ENCODE measurements at regions not wholly inside any gene's neighbourhood (a gene's known extent, or its start where the extent isn't known, plus 50 kb on each side); places are given as distances from the start of the nearest gene placed in this dataset.

DNA sequence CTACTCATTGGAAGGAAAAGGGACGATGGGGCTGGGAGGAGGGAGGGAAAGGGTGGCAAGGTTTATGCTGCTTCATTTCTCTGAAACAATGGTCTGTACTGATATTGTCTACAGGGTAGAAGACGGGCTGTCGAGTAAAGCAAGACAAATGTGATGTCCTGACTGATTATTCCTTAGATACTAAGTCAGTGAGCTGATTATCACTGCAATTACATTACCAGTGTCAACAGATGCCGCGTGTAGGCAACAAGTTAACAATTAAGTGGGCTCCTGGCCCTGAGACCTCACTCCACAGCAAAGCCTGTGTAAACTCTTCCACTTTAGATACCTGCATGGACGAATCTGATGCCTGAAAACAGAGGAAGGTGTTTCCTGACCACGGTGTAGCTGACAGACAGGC is 602.8 kb downstream of the IRX1 start:
- Histone ChIP-seq H3K27me3 (replicated peaks; ENCODE audit: control insufficient read depth, insufficient read depth, low read length) (no peaks in the 10 kb centered on the region), H3K36me3 (ENCODE audit: control insufficient read depth, insufficient read depth, low read length) (no peaks in the 10 kb centered on the region), H3K4me3 (ENCODE audit: low read depth, low read length) (no peak overlapping the region), H3K4me1 (no peaks in the 10 kb centered on the region), H3K9me3 (no peaks in the 10 kb centered on the region)
- intact Hi-C loops (cut with micrococcal nuclease; ENCODE audit: unreplicated experiment), result no loop called here
- H3K4me3 Mint-ChIP-seq (ENCODE audit: unreplicated experiment), result no peak overlapping the region
- H3K27ac Mint-ChIP-seq (ENCODE audit: unreplicated experiment), result no peak overlapping the region
- ChIA-PET POLR2A (no interaction called here), CTCF (no interaction called here)
- no peaks in the 10 kb centered on the region for H3K4me1 Mint-ChIP-seq (ENCODE audit: low read depth, unreplicated experiment)
- H3K36me3 Mint-ChIP-seq (ENCODE audit: insufficient read depth, unreplicated experiment), result no peaks in the 10 kb centered on the region
- BruUV-seq (replicated peaks), result no TSS peak
- no peaks in the 10 kb centered on the region for H3K9me3 Mint-ChIP-seq (ENCODE audit: unreplicated experiment)
- no peaks in the 10 kb centered on the region for H3K27me3 Mint-ChIP-seq (ENCODE audit: insufficient read depth, unreplicated experiment)
- no peak for DNase-seq
- TF ChIP-seq, protein P1, sequence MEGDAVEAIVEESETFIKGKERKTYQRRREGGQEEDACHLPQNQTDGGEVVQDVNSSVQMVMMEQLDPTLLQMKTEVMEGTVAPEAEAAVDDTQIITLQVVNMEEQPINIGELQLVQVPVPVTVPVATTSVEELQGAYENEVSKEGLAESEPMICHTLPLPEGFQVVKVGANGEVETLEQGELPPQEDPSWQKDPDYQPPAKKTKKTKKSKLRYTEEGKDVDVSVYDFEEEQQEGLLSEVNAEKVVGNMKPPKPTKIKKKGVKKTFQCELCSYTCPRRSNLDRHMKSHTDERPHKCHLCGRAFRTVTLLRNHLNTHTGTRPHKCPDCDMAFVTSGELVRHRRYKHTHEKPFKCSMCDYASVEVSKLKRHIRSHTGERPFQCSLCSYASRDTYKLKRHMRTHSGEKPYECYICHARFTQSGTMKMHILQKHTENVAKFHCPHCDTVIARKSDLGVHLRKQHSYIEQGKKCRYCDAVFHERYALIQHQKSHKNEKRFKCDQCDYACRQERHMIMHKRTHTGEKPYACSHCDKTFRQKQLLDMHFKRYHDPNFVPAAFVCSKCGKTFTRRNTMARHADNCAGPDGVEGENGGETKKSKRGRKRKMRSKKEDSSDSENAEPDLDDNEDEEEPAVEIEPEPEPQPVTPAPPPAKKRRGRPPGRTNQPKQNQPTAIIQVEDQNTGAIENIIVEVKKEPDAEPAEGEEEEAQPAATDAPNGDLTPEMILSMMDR (IDR thresholded peaks at IDR 0.05; ENCODE audit: insufficient read depth in 1 of 2, low read depth in 1 of 2, low read length in 1 of 2, severe bottlenecking in 1 of 2, unreplicated experiment in 1 of 2), result no peak

DNA sequence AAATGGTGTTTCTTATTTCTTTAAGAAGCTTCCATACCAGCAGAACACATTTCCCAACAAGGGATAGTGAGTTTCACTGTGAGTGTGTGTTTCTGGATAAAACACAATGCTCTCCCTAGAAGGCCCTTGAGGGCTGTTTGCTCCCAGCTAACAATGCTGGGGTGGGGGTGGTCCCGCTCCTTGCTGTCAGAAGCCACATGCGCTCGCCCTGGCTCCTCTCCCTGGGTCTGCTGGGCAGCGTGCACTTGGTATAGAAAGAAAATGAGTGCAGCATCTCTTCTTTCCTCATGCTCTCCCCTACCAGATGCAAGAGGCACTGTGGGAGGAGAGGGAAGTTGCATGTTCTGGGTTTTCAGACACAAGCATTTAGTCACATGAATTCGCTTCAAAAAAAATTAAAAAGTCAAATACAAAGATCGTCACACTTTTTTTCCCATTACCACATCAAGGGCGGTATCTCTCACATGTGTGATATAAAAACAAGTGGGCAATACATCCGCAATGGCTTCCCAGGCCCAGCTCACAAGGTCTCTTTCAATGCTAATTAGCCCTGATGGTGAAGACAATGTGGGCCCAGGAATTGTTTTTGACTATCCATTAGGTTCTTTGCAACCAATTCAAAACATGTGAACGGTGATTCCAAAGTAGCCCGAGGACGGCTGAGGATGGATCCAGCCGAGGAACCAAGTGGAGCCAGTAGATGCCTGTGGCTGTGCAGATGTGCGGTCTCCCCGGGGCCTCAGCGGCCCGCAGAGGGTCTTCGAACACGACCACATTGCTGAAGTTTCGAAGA is 603.6 kb downstream of the IRX1 start:
- no peaks in the 10 kb centered on the region for H3K4me1 ChIP-seq
- Mint-ChIP-seq H3K4me3 (ENCODE audit: unreplicated experiment) (no peak overlapping the region), H3K9me3 (ENCODE audit: unreplicated experiment) (no peaks in the 10 kb centered on the region), H3K4me1 (ENCODE audit: low read depth, unreplicated experiment) (no peaks in the 10 kb centered on the region), H3K27ac (ENCODE audit: unreplicated experiment) (no peak overlapping the region), H3K36me3 (ENCODE audit: insufficient read depth, unreplicated experiment) (no peaks in the 10 kb centered on the region), H3K27me3 (ENCODE audit: insufficient read depth, unreplicated experiment) (no peaks in the 10 kb centered on the region)
- no peaks in the 10 kb centered on the region for H3K36me3 ChIP-seq (ENCODE audit: control insufficient read depth, insufficient read depth, low read length)
- ChIA-PET CTCF (no interaction called here), POLR2A (no interaction called here)
- intact Hi-C loops (cut with micrococcal nuclease; ENCODE audit: unreplicated experiment), result no loop called here
- no peaks in the 10 kb centered on the region for H3K9me3 ChIP-seq
- TF ChIP-seq, protein P1 (IDR thresholded peaks at IDR 0.05; ENCODE audit: insufficient read depth in 1 of 2, low read depth in 1 of 2, low read length in 1 of 2, severe bottlenecking in 1 of 2, unreplicated experiment in 1 of 2), result no peak
- no TSS peak for BruUV-seq (replicated peaks)
- no peaks in the 10 kb centered on the region for H3K27me3 ChIP-seq (replicated peaks; ENCODE audit: control insufficient read depth, insufficient read depth, low read length)
- H3K4me3 ChIP-seq (ENCODE audit: low read depth, low read length), result no peak overlapping the region
- no peak for DNase-seq

DNA sequence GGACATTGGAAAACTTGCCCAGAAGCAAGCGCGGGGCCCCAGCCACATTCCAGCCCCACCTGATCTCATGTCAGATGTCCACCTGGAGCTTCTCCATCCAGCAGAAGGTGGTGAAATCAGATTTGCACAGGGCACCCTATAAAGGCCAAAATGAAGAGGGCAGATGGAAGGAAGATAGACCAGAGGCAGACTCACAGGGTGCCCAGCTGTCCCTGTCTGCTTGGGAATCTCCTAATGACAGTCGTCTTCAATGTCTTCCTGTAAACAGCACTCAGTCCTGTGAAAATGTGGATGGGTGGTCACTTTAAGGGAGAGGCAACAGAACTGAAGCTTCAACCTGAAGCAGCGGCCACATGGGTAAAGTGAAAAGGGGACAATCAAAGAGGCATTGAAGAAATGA is 607.5 kb downstream of the IRX1 start:
- no peak for DNase-seq
- Mint-ChIP-seq H3K9me3 (ENCODE audit: unreplicated experiment) (no peaks in the 10 kb centered on the region), H3K4me3 (ENCODE audit: unreplicated experiment) (no peak overlapping the region), H3K4me1 (ENCODE audit: low read depth, unreplicated experiment) (no peaks in the 10 kb centered on the region), H3K36me3 (ENCODE audit: insufficient read depth, unreplicated experiment) (no peaks in the 10 kb centered on the region), H3K27ac (ENCODE audit: unreplicated experiment) (no peak overlapping the region), H3K27me3 (ENCODE audit: insufficient read depth, unreplicated experiment) (no peaks in the 10 kb centered on the region)
- TF ChIP-seq, protein P1 (IDR thresholded peaks at IDR 0.05; ENCODE audit: insufficient read depth in 1 of 2, low read depth in 1 of 2, low read length in 1 of 2, severe bottlenecking in 1 of 2, unreplicated experiment in 1 of 2), result no peak
- no peaks in the 10 kb centered on the region for H3K9me3 ChIP-seq
- no peaks in the 10 kb centered on the region for H3K4me1 ChIP-seq
- no peaks in the 10 kb centered on the region for H3K27me3 ChIP-seq (replicated peaks; ENCODE audit: control insufficient read depth, insufficient read depth, low read length)
- intact Hi-C loops (cut with micrococcal nuclease; ENCODE audit: unreplicated experiment), result no loop called here
- BruUV-seq (replicated peaks), result no TSS peak
- no peak overlapping the region for H3K4me3 ChIP-seq (ENCODE audit: low read depth, low read length)
- POLR2A ChIA-PET, result no interaction called here
- CTCF ChIA-PET, result no interaction called here
- no peaks in the 10 kb centered on the region for H3K36me3 ChIP-seq (ENCODE audit: control insufficient read depth, insufficient read depth, low read length)

Data from Caco-2 (cell line).